ENCODE measurements at regions not wholly inside any gene's neighbourhood (a gene's known extent, or its start where the extent isn't known, plus 50 kb on each side); places are given as distances from the start of the nearest gene placed in this dataset.

- TF ChIP-seq EP300 (IDR thresholded peaks at IDR 0.05; ENCODE audit: borderline replicate concordance) (no peak), RAD21 (IDR thresholded peaks at IDR 0.05; ENCODE audit: low read depth) (no peak), NFIC (IDR thresholded peaks at IDR 0.05) (no peak)
- TF ChIP-seq, protein P1, sequence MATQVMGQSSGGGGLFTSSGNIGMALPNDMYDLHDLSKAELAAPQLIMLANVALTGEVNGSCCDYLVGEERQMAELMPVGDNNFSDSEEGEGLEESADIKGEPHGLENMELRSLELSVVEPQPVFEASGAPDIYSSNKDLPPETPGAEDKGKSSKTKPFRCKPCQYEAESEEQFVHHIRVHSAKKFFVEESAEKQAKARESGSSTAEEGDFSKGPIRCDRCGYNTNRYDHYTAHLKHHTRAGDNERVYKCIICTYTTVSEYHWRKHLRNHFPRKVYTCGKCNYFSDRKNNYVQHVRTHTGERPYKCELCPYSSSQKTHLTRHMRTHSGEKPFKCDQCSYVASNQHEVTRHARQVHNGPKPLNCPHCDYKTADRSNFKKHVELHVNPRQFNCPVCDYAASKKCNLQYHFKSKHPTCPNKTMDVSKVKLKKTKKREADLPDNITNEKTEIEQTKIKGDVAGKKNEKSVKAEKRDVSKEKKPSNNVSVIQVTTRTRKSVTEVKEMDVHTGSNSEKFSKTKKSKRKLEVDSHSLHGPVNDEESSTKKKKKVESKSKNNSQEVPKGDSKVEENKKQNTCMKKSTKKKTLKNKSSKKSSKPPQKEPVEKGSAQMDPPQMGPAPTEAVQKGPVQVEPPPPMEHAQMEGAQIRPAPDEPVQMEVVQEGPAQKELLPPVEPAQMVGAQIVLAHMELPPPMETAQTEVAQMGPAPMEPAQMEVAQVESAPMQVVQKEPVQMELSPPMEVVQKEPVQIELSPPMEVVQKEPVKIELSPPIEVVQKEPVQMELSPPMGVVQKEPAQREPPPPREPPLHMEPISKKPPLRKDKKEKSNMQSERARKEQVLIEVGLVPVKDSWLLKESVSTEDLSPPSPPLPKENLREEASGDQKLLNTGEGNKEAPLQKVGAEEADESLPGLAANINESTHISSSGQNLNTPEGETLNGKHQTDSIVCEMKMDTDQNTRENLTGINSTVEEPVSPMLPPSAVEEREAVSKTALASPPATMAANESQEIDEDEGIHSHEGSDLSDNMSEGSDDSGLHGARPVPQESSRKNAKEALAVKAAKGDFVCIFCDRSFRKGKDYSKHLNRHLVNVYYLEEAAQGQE (IDR thresholded peaks at IDR 0.05; ENCODE audit: low read depth), result no peak
Observed at GRCh38 chr16:65279576-65279975, 157.7 kb upstream of the CDH11 start.

All from Ishikawa (cell line).